Activated CD4-positive, alpha-beta T cell treated with anti-CD3 and anti-CD28 coated beads for 36 hours (primary cell): ENCODE measurements at regions not wholly inside any gene's neighbourhood (a gene's known extent, or its start where the extent isn't known, plus 50 kb on each side); places are given as distances from the start of the nearest gene placed in this dataset.
"Not testable (repeated sequence)": the region's sequence is repeated elsewhere in the genome, so short reads cannot be mapped to it uniquely, and the experiment has no call there.

Experiments used
- ATAC-seq: fragments of 200-7000 bp; cut with Tn5 transposase; one replicate; pipeline ENCODE4 v1.10.0; 2021; ENCODE audit warnings: mild to moderate bottlenecking, moderate library complexity
- CTCF ChIA-PET: fragments of 350-600 bp; sonication (Branson Sonifier 250); formaldehyde crosslinking; loops from one replicate; lab custom pipeline; 2021; ENCODE audit warnings: antibody characterized with exemption; lab: Charles Lee
- POLR2A ChIA-PET: fragments of 350-600 bp; sonication (Branson Sonifier 250); formaldehyde crosslinking; loops from one replicate; lab custom pipeline; 2021; ENCODE audit warnings: antibody characterized with exemption, inconsistent platforms; lab: Charles Lee
- DNase-seq: peaks from one replicate; pipeline ENCODE4 v3.0.0-alpha.2; 2020
- H3K27ac Mint-ChIP-seq: one replicate; pipeline ENCODE4 v1.8.0; 2021; ENCODE audit warnings: mixed read lengths
- H3K27me3 Mint-ChIP-seq: one replicate; pipeline ENCODE4 v1.8.0; 2021; ENCODE audit warnings: mixed read lengths
- H3K36me3 Mint-ChIP-seq: one replicate; pipeline ENCODE4 v1.8.0; 2021; ENCODE audit warnings: low read depth, mixed read lengths
- H3K4me1 Mint-ChIP-seq: one replicate; pipeline ENCODE4 v1.8.0; 2021; ENCODE audit warnings: mixed read lengths
- H3K4me3 Mint-ChIP-seq: one replicate; pipeline ENCODE4 v1.8.0; 2021; ENCODE audit warnings: mild to moderate bottlenecking, moderate library complexity, mixed read lengths
- H3K9me3 Mint-ChIP-seq: one replicate; pipeline ENCODE4 v1.8.0; 2021; ENCODE audit warnings: low read depth, mixed read lengths
- intact Hi-C, 2 experiments: fragments of 100-400 bp; cut with DNase I in 1 of 2; cut with micrococcal nuclease in 1 of 2; formaldehyde crosslinking; loops; one replicate each; pipeline versions ENCODE4 v1.14.2 to v1.15.1; 2022 to 2024; cut with DNase I, micrococcal nuclease

DNA sequence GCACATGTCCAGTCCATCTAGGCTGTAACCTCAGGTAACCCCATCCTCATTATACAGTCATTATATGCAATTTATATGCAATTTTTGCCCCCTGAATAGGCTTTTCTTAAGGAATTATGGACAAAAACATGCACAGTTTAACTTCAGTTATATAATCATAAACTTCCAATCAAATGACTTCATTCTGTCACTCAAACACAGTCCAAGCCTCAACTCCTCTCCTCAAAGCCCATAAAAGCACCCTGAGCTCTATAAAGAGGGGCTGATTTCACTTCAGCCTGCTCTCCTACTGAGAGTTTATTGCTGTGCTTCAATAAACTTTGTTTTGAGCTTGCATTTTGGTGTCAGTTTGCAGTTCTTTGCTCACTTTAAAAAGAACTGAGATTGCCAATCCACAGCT, 1805.5 kb downstream of the BRINP3 start:
- ATAC-seq (no peak), DNase-seq (no peak)
- ChIA-PET POLR2A (no interaction called here), CTCF (no interaction called here)
- Mint-ChIP-seq H3K36me3 (no peaks in the 10 kb centered on the region), H3K27ac (no peak overlapping the region), H3K4me3 (no peak overlapping the region), H3K27me3 (no peaks in the 10 kb centered on the region), H3K9me3 (peaks cover 11% of the 10 kb centered on the region), H3K4me1 (no peaks in the 10 kb centered on the region)
- intact Hi-C loops, result no loop called here

GRCh38 chr1:188689542-188689941, 1788.1 kb downstream of the BRINP3 start:
- Mint-ChIP-seq H3K27me3 (no peaks in the 10 kb centered on the region), H3K4me1 (no peaks in the 10 kb centered on the region), H3K27ac (no peak overlapping the region), H3K36me3 (no peaks in the 10 kb centered on the region), H3K9me3 (peaks cover 15% of the 10 kb centered on the region), H3K4me3 (no peak overlapping the region)
- intact Hi-C loops, result no loop called here
- DNase-seq, result no peak
- ChIA-PET CTCF (no interaction called here), POLR2A (no interaction called here)
- no peak for ATAC-seq

DNA sequence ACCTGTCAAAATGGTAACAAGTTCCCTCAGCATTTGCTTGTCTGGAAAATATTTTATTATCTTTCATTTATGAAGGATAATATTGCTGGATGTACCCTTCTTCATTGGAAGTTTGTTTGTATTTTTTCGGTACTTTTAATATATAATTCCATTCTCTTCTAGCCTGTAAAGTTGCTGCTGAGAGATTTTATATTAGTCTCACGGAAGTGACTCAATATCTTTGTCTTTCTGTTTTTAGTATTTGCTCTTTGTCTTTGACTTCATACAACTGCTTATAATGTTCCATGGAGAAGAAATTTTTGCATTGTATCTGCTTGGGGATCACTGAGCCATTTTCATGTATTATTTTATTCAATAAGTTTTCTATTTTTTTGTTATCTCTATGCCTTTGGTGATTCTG, 1777.5 kb downstream of the BRINP3 start:
- ChIA-PET CTCF (no interaction called here), POLR2A (no interaction called here)
- ATAC-seq (no peak), DNase-seq (no peak)
- Mint-ChIP-seq H3K27ac (no peak overlapping the region), H3K9me3 (peaks cover 19% of the 10 kb centered on the region), H3K4me3 (no peak overlapping the region), H3K4me1 (no peaks in the 10 kb centered on the region), H3K36me3 (no peaks in the 10 kb centered on the region), H3K27me3 (no peaks in the 10 kb centered on the region)
- intact Hi-C loops, result no loop called here

GRCh38 chr1:188706742-188707141, 1770.9 kb downstream of the BRINP3 start:
- POLR2A ChIA-PET, result no interaction called here
- H3K4me1 Mint-ChIP-seq, result no peaks in the 10 kb centered on the region
- no peak overlapping the region for H3K4me3 Mint-ChIP-seq
- H3K27ac Mint-ChIP-seq, result no peak overlapping the region
- intact Hi-C loops, result no loop called here
- H3K9me3 Mint-ChIP-seq, result peaks cover 12% of the 10 kb centered on the region
- CTCF ChIA-PET, result no interaction called here
- no peaks in the 10 kb centered on the region for H3K36me3 Mint-ChIP-seq
- DNase-seq (no peak), ATAC-seq (no peak)
- H3K27me3 Mint-ChIP-seq, result no peaks in the 10 kb centered on the region

DNA sequence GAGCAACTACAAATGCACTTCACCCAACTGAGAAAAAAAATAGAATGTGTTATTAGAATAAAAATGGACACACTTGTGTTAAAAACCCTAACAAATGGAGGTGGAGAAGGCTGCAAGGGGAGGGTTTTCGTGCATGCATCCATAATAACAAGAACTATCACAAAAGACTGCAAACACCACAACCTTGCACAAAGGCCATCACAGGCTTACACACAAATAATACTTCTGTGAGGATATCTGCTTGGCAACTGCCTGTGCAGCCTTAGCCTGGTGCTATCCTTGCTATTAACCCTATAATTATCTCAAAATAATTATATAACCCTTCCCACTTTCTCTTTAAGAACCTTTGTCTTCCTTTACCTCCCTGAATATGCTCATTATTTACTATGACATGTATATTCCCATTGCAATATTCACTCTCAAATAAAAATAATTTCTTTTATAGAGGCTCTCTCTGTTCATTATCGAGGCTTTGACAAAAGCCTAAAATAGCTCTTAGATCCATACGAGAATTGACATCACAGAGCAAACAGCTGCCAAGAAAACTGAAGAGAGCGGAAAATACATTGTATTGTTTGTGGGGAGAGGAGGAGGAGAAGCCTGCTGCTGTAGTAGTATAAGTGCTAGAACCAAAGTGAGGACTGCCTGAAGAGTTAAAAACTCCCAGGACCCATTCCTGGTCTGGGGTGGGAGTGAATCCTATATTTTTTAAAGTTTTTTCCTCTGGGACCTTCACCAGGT, 1768.7 kb downstream of the BRINP3 start:
- Mint-ChIP-seq H3K36me3 (no peaks in the 10 kb centered on the region), H3K27ac (no peak overlapping the region), H3K4me3 (no peak overlapping the region), H3K27me3 (no peaks in the 10 kb centered on the region), H3K9me3 (peaks cover 6% of the 10 kb centered on the region), H3K4me1 (no peaks in the 10 kb centered on the region)
- DNase-seq, result no peak
- no peak for ATAC-seq
- intact Hi-C loops, result no loop called here
- CTCF ChIA-PET, result no interaction called here
- POLR2A ChIA-PET, result no interaction called here

DNA sequence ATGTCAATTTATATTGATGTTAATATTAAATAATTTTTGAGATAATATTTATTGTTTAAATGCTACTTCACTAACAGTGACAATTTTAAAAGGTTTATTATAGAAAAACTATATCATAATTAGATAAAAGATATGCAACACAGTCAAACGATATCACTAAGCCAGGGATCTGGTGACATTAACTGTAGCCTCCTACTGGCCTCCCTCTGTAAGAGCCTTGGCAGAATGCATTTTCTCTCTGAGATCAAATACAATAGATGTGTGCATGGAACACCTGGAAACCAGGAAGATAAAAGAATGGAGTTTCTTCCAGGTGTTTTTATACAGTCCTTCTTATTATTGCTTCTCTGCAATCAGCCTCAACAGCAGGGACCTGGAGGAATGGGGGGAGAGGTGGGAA, 1762.1 kb downstream of the BRINP3 start:
- Mint-ChIP-seq H3K9me3 (peaks cover 6% of the 10 kb centered on the region), H3K4me3 (no peak overlapping the region), H3K36me3 (no peaks in the 10 kb centered on the region), H3K4me1 (no peaks in the 10 kb centered on the region), H3K27ac (no peak overlapping the region), H3K27me3 (no peaks in the 10 kb centered on the region)
- ATAC-seq, result no peak
- POLR2A ChIA-PET, result no interaction called here
- CTCF ChIA-PET, result no interaction called here
- intact Hi-C loops, result no loop called here
- no peak for DNase-seq

GRCh38 chr1:188719735-188720134, 1757.9 kb downstream of the BRINP3 start:
- intact Hi-C loops, result no loop called here
- H3K4me3 Mint-ChIP-seq, result no peak overlapping the region
- POLR2A ChIA-PET, result no interaction called here

DNA sequence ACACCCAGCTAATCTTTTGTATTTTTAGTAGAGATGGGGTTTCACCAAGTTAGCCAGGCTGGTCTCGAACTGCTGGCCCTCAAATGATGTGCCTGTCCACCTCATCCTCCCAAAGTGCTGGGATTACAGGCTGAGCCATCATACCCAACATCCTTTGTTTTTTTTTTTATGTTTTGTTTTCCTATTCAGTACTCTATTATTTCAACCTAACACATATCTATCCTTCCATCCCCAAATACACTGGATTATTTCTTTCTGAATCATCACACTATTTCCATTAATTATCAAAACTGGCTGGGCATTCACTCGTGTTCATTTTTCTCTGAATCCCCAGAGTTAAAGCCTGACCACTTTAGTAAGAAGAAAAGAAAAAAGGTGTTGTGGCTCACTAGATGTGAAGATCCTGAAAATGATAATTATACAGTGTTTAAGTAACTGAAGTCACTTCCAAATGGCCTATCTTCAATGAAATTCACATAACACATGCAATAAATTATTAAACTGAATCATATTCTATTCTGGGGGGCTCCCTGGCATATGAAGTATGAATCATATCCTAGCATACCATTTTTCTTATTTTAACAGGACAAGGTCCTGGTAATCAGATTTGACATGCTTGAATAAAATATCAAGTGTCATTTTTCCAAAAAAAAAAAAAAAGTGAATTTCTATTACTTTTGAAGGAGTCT, 1754.2 kb downstream of the BRINP3 start:
- POLR2A ChIA-PET, result no interaction called here
- Mint-ChIP-seq H3K36me3 (no peaks in the 10 kb centered on the region), H3K4me3 (no peak overlapping the region), H3K27me3 (no peaks in the 10 kb centered on the region), H3K9me3 (peaks cover 7% of the 10 kb centered on the region), H3K4me1 (no peaks in the 10 kb centered on the region), H3K27ac (no peak overlapping the region)
- no peak for DNase-seq
- ATAC-seq, result no peak
- CTCF ChIA-PET, result no interaction called here
- intact Hi-C loops, result no loop called here

More at GRCh38 chr1:188719735-188720134, 1757.9 kb downstream of the BRINP3 start:
- no peak for DNase-seq
- H3K36me3 Mint-ChIP-seq, result no peaks in the 10 kb centered on the region
- CTCF ChIA-PET, result no interaction called here
- H3K27ac Mint-ChIP-seq, result no peak overlapping the region
- no peaks in the 10 kb centered on the region for H3K4me1 Mint-ChIP-seq
- peaks cover 10% of the 10 kb centered on the region for H3K9me3 Mint-ChIP-seq
- no peaks in the 10 kb centered on the region for H3K27me3 Mint-ChIP-seq
- no peak for ATAC-seq

- Mint-ChIP-seq H3K27me3 (no peaks in the 10 kb centered on the region), H3K4me1 (no peaks in the 10 kb centered on the region), H3K27ac (no peak overlapping the region), H3K4me3 (no peak overlapping the region), H3K36me3 (no peaks in the 10 kb centered on the region), H3K9me3 (peaks cover 6% of the 10 kb centered on the region)
- ATAC-seq (no peak), DNase-seq (no peak)
- POLR2A ChIA-PET, result no interaction called here
- intact Hi-C loops, result no loop called here
- CTCF ChIA-PET, result no interaction called here
Measured at GRCh38 chr1:188729039-188729438, 1748.6 kb downstream of the BRINP3 start.

GRCh38 chr1:188735567-188735966, 1742.1 kb downstream of the BRINP3 start:
- ChIA-PET POLR2A (no interaction called here), CTCF (no interaction called here)
- Mint-ChIP-seq H3K4me3 (no peak overlapping the region), H3K27ac (no peak overlapping the region), H3K9me3 (peaks cover 6% of the 10 kb centered on the region), H3K27me3 (no peaks in the 10 kb centered on the region), H3K4me1 (no peaks in the 10 kb centered on the region), H3K36me3 (no peaks in the 10 kb centered on the region)
- ATAC-seq (no peak), DNase-seq (no peak)
- intact Hi-C loops, result no loop called here

GRCh38 chr1:188749275-188749674, 1728.4 kb downstream of the BRINP3 start:
- CTCF ChIA-PET, H3K36me3 Mint-ChIP-seq, intact Hi-C loops, ATAC-seq, H3K27ac Mint-ChIP-seq, H3K27me3 Mint-ChIP-seq, POLR2A ChIA-PET, H3K4me1 Mint-ChIP-seq, H3K4me3 Mint-ChIP-seq, DNase-seq, H3K9me3 Mint-ChIP-seq: not testable (repeated sequence)

DNA sequence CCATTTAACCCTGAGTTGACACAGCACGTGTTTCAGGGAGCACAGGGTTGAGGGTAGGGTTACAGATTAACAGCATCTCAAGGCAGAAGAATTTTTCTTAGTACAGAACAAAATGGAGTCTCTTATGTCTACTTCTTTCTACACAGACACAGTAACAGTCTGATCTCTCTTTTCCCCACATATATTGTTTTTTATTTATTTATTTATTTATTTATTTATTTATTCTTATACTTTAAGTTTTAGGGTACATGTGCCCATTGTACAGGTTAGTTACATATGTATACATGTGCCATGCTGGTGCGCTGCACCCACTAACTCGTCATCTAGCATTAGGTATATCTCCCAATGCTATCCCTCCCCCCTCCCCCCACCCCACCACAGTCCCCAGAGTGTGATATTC, 1725.6 kb downstream of the BRINP3 start:
- H3K27me3 Mint-ChIP-seq, ATAC-seq, POLR2A ChIA-PET, intact Hi-C loops, H3K36me3 Mint-ChIP-seq, H3K9me3 Mint-ChIP-seq, H3K4me3 Mint-ChIP-seq, DNase-seq, H3K4me1 Mint-ChIP-seq, CTCF ChIA-PET, H3K27ac Mint-ChIP-seq: not testable (repeated sequence)
